Neuronal stem cell (in vitro differentiated cells): ENCODE measurements at regions not wholly inside any gene's neighbourhood (a gene's known extent, or its start where the extent isn't known, plus 50 kb on each side); places are given as distances from the start of the nearest gene placed in this dataset.

Experiments
- DNase-seq: peaks from one replicate; pipeline ENCODE4 v3.0.0-alpha.2; 2013; ENCODE audit warnings: low spot score
- H2AFZ ChIP-seq: one replicate; pipeline ENCODE4 v1.6.1; 2013; ENCODE audit warnings: mild to moderate bottlenecking, low read length, inconsistent platforms
- H2AK5ac ChIP-seq: 2 replicates; pipeline ENCODE4 v1.6.1; 2013; ENCODE audit warnings: low read depth, mild to moderate bottlenecking, inconsistent platforms, low read length, moderate library complexity, mixed read lengths
- H2BK120ac ChIP-seq: 2 replicates; pipeline ENCODE4 v1.6.1; 2013; ENCODE audit warnings: low read depth, mild to moderate bottlenecking, inconsistent platforms, low read length, moderate library complexity, mixed read lengths
- H2BK12ac ChIP-seq: one replicate; pipeline ENCODE4 v1.6.1; 2013; ENCODE audit warnings: low read length, inconsistent platforms
- H2BK15ac ChIP-seq: 2 replicates; pipeline ENCODE4 v1.6.1; 2013; ENCODE audit warnings: mild to moderate bottlenecking, low read length, inconsistent platforms, mixed read lengths
- H2BK5ac ChIP-seq: one replicate; pipeline ENCODE4 v1.6.1; 2013; ENCODE audit warnings: inconsistent platforms, mild to moderate bottlenecking, low read length, moderate library complexity
- H3K14ac ChIP-seq: one replicate; pipeline ENCODE4 v1.6.1; 2013; ENCODE audit warnings: low read length, inconsistent platforms
- H3K18ac ChIP-seq: 2 replicates; pipeline ENCODE4 v1.6.1; 2013; ENCODE audit warnings: low read length, inconsistent platforms
- H3K23ac ChIP-seq: 2 replicates; pipeline ENCODE4 v1.6.1; 2013; ENCODE audit warnings: low read depth, mild to moderate bottlenecking, mixed read lengths, low read length, inconsistent platforms; ENCODE audit not compliant: poor library complexity
- H3K27ac ChIP-seq: replicated peaks from 3 replicates; pipeline ENCODE4 v1.5.1; 2013; ENCODE audit warnings: low read length, inconsistent platforms
- H3K27me3 ChIP-seq, 3 experiments: 2 replicates each; pipeline ENCODE4 v1.6.1; 2013; ENCODE audit warnings: low read length in 3 of 3, mild to moderate bottlenecking in 2 of 3, inconsistent platforms in 1 of 3, low read depth in 1 of 3, mixed read lengths in 1 of 3, moderate library complexity in 1 of 3; ENCODE audit not compliant: control insufficient read depth in 3 of 3, insufficient read depth in 3 of 3
- H3K36me3 ChIP-seq, 2 donors: replicated peaks in 1 of 2; 2 replicates each; pipeline ENCODE4 v1.6.1; 2013; ENCODE audit warnings: low read length in 2 of 2; ENCODE audit not compliant: control insufficient read depth in 2 of 2, insufficient read depth in 2 of 2
- H3K4ac ChIP-seq: 2 replicates; pipeline ENCODE4 v1.6.1; 2013; ENCODE audit warnings: inconsistent platforms, mild to moderate bottlenecking, low read length, moderate library complexity
- H3K4me1 ChIP-seq, 2 donors: 1 replicate in 1 of 2; 2 replicates in 1 of 2; pipeline ENCODE4 v1.6.1; 2013; ENCODE audit warnings: low read length in 2 of 2, low read depth in 1 of 2; ENCODE audit not compliant: control insufficient read depth in 2 of 2, insufficient read depth in 1 of 2
- H3K4me2 ChIP-seq: one replicate; pipeline ENCODE4 v1.6.1; 2013; ENCODE audit warnings: mild to moderate bottlenecking, low read length, inconsistent platforms; ENCODE audit not compliant: insufficient read depth, poor library complexity, severe bottlenecking
- H3K4me3 ChIP-seq, 2 donors: 2 replicates each; pipeline ENCODE4 v1.5.1; 2013; ENCODE audit warnings: low read length in 2 of 2, mild to moderate bottlenecking in 2 of 2, inconsistent platforms in 1 of 2, moderate library complexity in 1 of 2
- H3K79me1 ChIP-seq: one replicate; pipeline ENCODE4 v1.6.1; 2013; ENCODE audit warnings: low read depth, mild to moderate bottlenecking, inconsistent platforms, low read length, moderate library complexity
- H3K9ac ChIP-seq: one replicate; pipeline ENCODE4 v1.6.1; 2013; ENCODE audit warnings: mild to moderate bottlenecking, low read depth, low read length, inconsistent platforms; ENCODE audit not compliant: poor library complexity
- H3K9me3 ChIP-seq, 2 donors: replicated peaks in 1 of 2; 2 replicates each; pipeline versions ENCODE3 to v1.6.1; 2013; ENCODE audit warnings: low read length in 2 of 2, mild to moderate bottlenecking in 2 of 2, inconsistent platforms in 1 of 2, low read depth in 1 of 2, mixed read lengths in 1 of 2, moderate library complexity in 1 of 2; ENCODE audit not compliant: control insufficient read depth in 2 of 2, insufficient read depth in 1 of 2
- H4K8ac ChIP-seq: one replicate; pipeline ENCODE4 v1.6.1; 2013; ENCODE audit warnings: low read depth, mild to moderate bottlenecking, inconsistent platforms, low read length, moderate library complexity
- H4K91ac ChIP-seq: one replicate; pipeline ENCODE4 v1.6.1; 2013; ENCODE audit warnings: low read length, low read depth, mild to moderate bottlenecking, inconsistent platforms; ENCODE audit not compliant: poor library complexity
- WGBS, 2 donors: extraction: QIAGEN DNeasy Blood & Tissue Kit; methylation state at CpG; one replicate each; pipeline ENCODE4 v1.1.7; 2013; ENCODE audit warnings: missing lambda C conversion rate in 2 of 2, mixed read lengths in 1 of 2; ENCODE audit not compliant: insufficient read length in 2 of 2, insufficient replicate concordance in 1 of 2; ENCODE audit errors: extremely low coverage in 2 of 2; 5-methylcytosine and 5-hydroxymethylcytosine counted together

- H3K27ac ChIP-seq = no peak overlapping the region
- no CpG with 5 or more reads among the region's 1 CpG for WGBS, 2 donors
- no peak overlapping the region for H3K14ac ChIP-seq
- no peak overlapping the region for H2AFZ ChIP-seq
- no peak overlapping the region for H3K18ac ChIP-seq
- H3K9me3 ChIP-seq = no peaks in the 10 kb centered on the region
- no peak overlapping the region for H3K4me2 ChIP-seq
- no peaks in the 10 kb centered on the region for H3K27me3 ChIP-seq
- H2BK120ac ChIP-seq = no peak overlapping the region
- H3K4me1 ChIP-seq = peaks cover 0 to 3% of the 10 kb centered on the region in 2 donors
- no peak overlapping the region for H3K23ac ChIP-seq
- no peaks in the 10 kb centered on the region for H3K36me3 ChIP-seq
- H2AK5ac ChIP-seq = no peak overlapping the region
- H4K91ac ChIP-seq = no peak overlapping the region
- no peak overlapping the region for H2BK15ac ChIP-seq
- DNase-seq = no peak
- H3K79me1 ChIP-seq = no peaks in the 10 kb centered on the region
- no peak overlapping the region for H3K4ac ChIP-seq
- no peak overlapping the region for H4K8ac ChIP-seq
- H2BK12ac ChIP-seq = no peak overlapping the region
- H3K9ac ChIP-seq = no peak overlapping the region
- no peak overlapping the region for H2BK5ac ChIP-seq
- no peak overlapping the region for H3K4me3 ChIP-seq
These were observed 401.2 kb upstream of the EPHA7 start for GRCh38 chr6:93820465-93821082.

- H2BK5ac ChIP-seq = no peak overlapping the region
- peak overlapping the region; percentile 66 for H2AFZ ChIP-seq
- H2BK12ac ChIP-seq = no peak overlapping the region
- no peak for DNase-seq
- H3K14ac ChIP-seq = no peak overlapping the region
- H2BK120ac ChIP-seq = no peak overlapping the region
- no peak overlapping the region for H2AK5ac ChIP-seq
- H4K91ac ChIP-seq = no peak overlapping the region
- H2BK15ac ChIP-seq = no peak overlapping the region
- no peak overlapping the region for H3K27ac ChIP-seq
- H3K36me3 ChIP-seq = no peaks in the 10 kb centered on the region
- H3K18ac ChIP-seq = no peak overlapping the region
- WGBS, 2 donors = no CpG with 5 or more reads among the region's 3 CpGs
- H3K4ac ChIP-seq = no peak overlapping the region
- no peaks in the 10 kb centered on the region for H3K9me3 ChIP-seq
- H3K79me1 ChIP-seq = no peaks in the 10 kb centered on the region
- H3K27me3 ChIP-seq = no peaks in the 10 kb centered on the region
- H3K9ac ChIP-seq = no peak overlapping the region
- no peak overlapping the region for H3K4me2 ChIP-seq
- no peak overlapping the region for H3K23ac ChIP-seq
- no peak overlapping the region for H4K8ac ChIP-seq
- no peak overlapping the region for H3K4me3 ChIP-seq
- peaks cover 0 to 3% of the 10 kb centered on the region in 2 donors for H3K4me1 ChIP-seq
These were observed 399.8 kb upstream of the EPHA7 start for GRCh38 chr6:93819189-93819588.

GRCh38 chr6:93817937-93818336 is 398.6 kb upstream of the EPHA7 start:
- Histone ChIP-seq H2BK15ac (no peak overlapping the region), H2AFZ (no peak overlapping the region), H3K9ac (no peak overlapping the region), H3K27ac (no peak overlapping the region), H4K91ac (no peak overlapping the region), H3K27me3 (no peaks in the 10 kb centered on the region), H3K18ac (no peak overlapping the region), H3K4me3 (no peak overlapping the region), H3K9me3 (no peaks in the 10 kb centered on the region), H2AK5ac (no peak overlapping the region), H2BK120ac (no peak overlapping the region), H3K79me1 (no peaks in the 10 kb centered on the region), H3K14ac (no peak overlapping the region), H3K36me3 (no peaks in the 10 kb centered on the region), H3K4me1 (peaks cover 0 to 3% of the 10 kb centered on the region in 2 donors), H3K4me2 (no peak overlapping the region), H3K4ac (no peak overlapping the region), H3K23ac (no peak overlapping the region), H2BK5ac (no peak overlapping the region), H4K8ac (no peak overlapping the region), H2BK12ac (no peak overlapping the region)
- no peak for DNase-seq

GRCh38 chr6:93806409-93807270 is 387.3 kb upstream of the EPHA7 start:
- H2AK5ac ChIP-seq = no peak overlapping the region
- H3K9me3 ChIP-seq = no peaks in the 10 kb centered on the region
- no peak overlapping the region for H2BK12ac ChIP-seq
- no peak overlapping the region for H3K18ac ChIP-seq
- no CpG with 5 or more reads among the region's 4 CpGs for WGBS, 2 donors
- H3K9ac ChIP-seq = no peak overlapping the region
- H3K4ac ChIP-seq = no peak overlapping the region
- H3K27ac ChIP-seq = no peak overlapping the region
- H3K4me2 ChIP-seq = no peak overlapping the region
- H3K23ac ChIP-seq = no peak overlapping the region
- no peak overlapping the region for H2BK15ac ChIP-seq
- DNase-seq = no peak
- no peak overlapping the region for H3K4me3 ChIP-seq
- H3K14ac ChIP-seq = no peak overlapping the region
- H2BK5ac ChIP-seq = no peak overlapping the region
- H3K79me1 ChIP-seq = no peaks in the 10 kb centered on the region
- H2BK120ac ChIP-seq = no peak overlapping the region
- H4K8ac ChIP-seq = no peak overlapping the region
- H4K91ac ChIP-seq = no peak overlapping the region
- no peak overlapping the region for H2AFZ ChIP-seq
- no peaks in the 10 kb centered on the region for H3K36me3 ChIP-seq
- no peaks in the 10 kb centered on the region for H3K27me3 ChIP-seq
- H3K4me1 ChIP-seq = no peaks in the 10 kb centered on the region
